ENCODE measurements at regions not wholly inside any gene's neighbourhood (a gene's known extent, or its start where the extent isn't known, plus 50 kb on each side); places are given as distances from the start of the nearest gene placed in this dataset.
"Not testable (repeated sequence)": the region's sequence is repeated elsewhere in the genome, so short reads cannot be mapped to it uniquely, and the experiment has no call there.

GRCh38 chr10:83995738-83996331 is 143.5 kb upstream of the GHITM start:
- FAIRE-seq, result no peak

GRCh38 chr10:84004221-84004620 is 135.1 kb upstream of the GHITM start:
- FAIRE-seq, result no peak

GRCh38 chr10:84005403-84005802 is 133.9 kb upstream of the GHITM start:
- no peak for FAIRE-seq

- no peak for FAIRE-seq
Observed at GRCh38 chr10:84007482-84007881, 131.8 kb upstream of the GHITM start.

GRCh38 chr10:84008878-84009277 is 130.4 kb upstream of the GHITM start:
- no peak for FAIRE-seq

GRCh38 chr10:84012431-84012830 is 126.9 kb upstream of the GHITM start:
- no peak for FAIRE-seq

GRCh38 chr10:84012831-84013458 is 126.4 kb upstream of the GHITM start:
- FAIRE-seq, result no peak

- FAIRE-seq, result no peak
Observed at GRCh38 chr10:84015877-84016595, 123.3 kb upstream of the GHITM start.

GRCh38 chr10:84018826-84019225 is 120.5 kb upstream of the GHITM start:
- FAIRE-seq, result no peak

GRCh38 chr10:84019854-84020458 is 119.4 kb upstream of the GHITM start:
- FAIRE-seq, result not testable (repeated sequence)

GRCh38 chr10:84026821-84027257 is 112.5 kb upstream of the GHITM start:
- no peak for FAIRE-seq

GRCh38 chr10:84029840-84030239 is 109.5 kb upstream of the GHITM start:
- no peak for FAIRE-seq

- FAIRE-seq, result no peak
Observed at GRCh38 chr10:84038035-84038434, 101.3 kb upstream of the GHITM start.

GRCh38 chr10:84039957-84040356 is 99.4 kb upstream of the GHITM start:
- no peak for FAIRE-seq

GRCh38 chr10:84047258-84048010 is 91.9 kb upstream of the GHITM start:
- no peak for FAIRE-seq

GRCh38 chr10:84049645-84050011 is 89.7 kb upstream of the GHITM start:
- FAIRE-seq, result no peak

GRCh38 chr10:84053626-84054025 is 85.7 kb upstream of the GHITM start:
- no peak for FAIRE-seq

- FAIRE-seq, result no peak
Observed at GRCh38 chr10:84054743-84055142, 84.6 kb upstream of the GHITM start.

GRCh38 chr10:84059526-84059925 is 79.8 kb upstream of the GHITM start:
- FAIRE-seq, result no peak

GRCh38 chr10:84063440-84063839 is 75.9 kb upstream of the GHITM start:
- no peak for FAIRE-seq

- no peak for FAIRE-seq
Observed at GRCh38 chr10:84065804-84066601, 73.3 kb upstream of the GHITM start.

GRCh38 chr10:84074521-84074920 is 64.8 kb upstream of the GHITM start:
- no peak for FAIRE-seq

Measured in G401.6 (cell line).